IMR-90 (cell line): ENCODE measurements at regions not wholly inside any gene's neighbourhood (a gene's known extent, or its start where the extent isn't known, plus 50 kb on each side); places are given as distances from the start of the nearest gene placed in this dataset.
"Not testable (repeated sequence)": the region's sequence is repeated elsewhere in the genome, so short reads cannot be mapped to it uniquely, and the experiment has no call there.

Experiments used
- ATAC-seq: fragments of 200-7000 bp; cut with Tn5 transposase; 2 replicates; pipeline ENCODE4 v1.9.1; 2020; ENCODE audit warnings: low read depth, mild to moderate bottlenecking, moderate library complexity
- BruUV-seq: library from RNA; stranded (reverse); fragments of 400-500 nt; replicated peaks from 2 replicates; lab custom pipeline; 2021; lab: Mats Ljungman, UMichigan
- CTCF ChIA-PET: fragments of 300-600 bp; formaldehyde crosslinking; extraction: SDS; loops from one replicate; lab custom pipeline; 2021; ENCODE audit warnings: antibody characterized with exemption; lab: Yijun Ruan, JAX
- POLR2A ChIA-PET: fragments of 300-600 bp; sonication (Branson Sonifier 250); formaldehyde crosslinking; loops from one replicate; lab custom pipeline; 2022; ENCODE audit warnings: antibody characterized with exemption; ENCODE audit not compliant: unreplicated experiment; lab: Charles Lee
- DNase-seq: peaks from one replicate; pipeline ENCODE4 v3.0.0; 2013
- H2AFZ ChIP-seq: replicated peaks from 2 replicates; pipeline ENCODE3; 2013; ENCODE audit warnings: low read length, mild to moderate bottlenecking; ENCODE audit not compliant: poor library complexity
- H2AK5ac ChIP-seq: 2 replicates; pipeline ENCODE4 v1.6.1; 2013; ENCODE audit warnings: low read depth, low read length, inconsistent platforms
- H2AK9ac ChIP-seq: replicated peaks from 2 replicates; pipeline ENCODE3; 2013; ENCODE audit warnings: mild to moderate bottlenecking, low read depth, low read length, moderate library complexity; ENCODE audit not compliant: poor library complexity
- H2BK120ac ChIP-seq: 2 replicates; pipeline ENCODE4 v1.6.1; 2013; ENCODE audit warnings: low read depth, low read length, inconsistent platforms
- H2BK15ac ChIP-seq: 3 replicates; pipeline ENCODE4 v1.6.1; 2013; ENCODE audit warnings: low read depth, low read length, inconsistent platforms
- H2BK20ac ChIP-seq: 2 replicates; pipeline ENCODE4 v1.6.1; 2013; ENCODE audit warnings: low read depth, mild to moderate bottlenecking, inconsistent platforms, low read length, moderate library complexity
- H2BK5ac ChIP-seq: 2 replicates; pipeline ENCODE4 v1.6.1; 2013; ENCODE audit warnings: mild to moderate bottlenecking, low read depth, low read length, inconsistent platforms; ENCODE audit not compliant: poor library complexity, severe bottlenecking
- H3K14ac ChIP-seq: replicated peaks from 2 replicates; pipeline ENCODE4 v1.6.1; 2013; ENCODE audit warnings: low read depth, low read length, inconsistent platforms
- H3K18ac ChIP-seq: 2 replicates; pipeline ENCODE4 v1.6.1; 2013; ENCODE audit warnings: low read depth, low read length, control low read depth
- H3K23ac ChIP-seq: 2 replicates; pipeline ENCODE4 v1.6.1; 2013; ENCODE audit warnings: low read depth, low read length, inconsistent platforms
- H3K27ac ChIP-seq: 2 replicates; pipeline ENCODE4 v1.5.1; 2013; ENCODE audit warnings: mild to moderate bottlenecking, control low read depth, low read length; ENCODE audit not compliant: insufficient read depth
- H3K27me3 ChIP-seq: 2 replicates; pipeline ENCODE4 v1.6.1; 2013; ENCODE audit warnings: low read length; ENCODE audit not compliant: control insufficient read depth, insufficient read depth
- H3K36me3 ChIP-seq: 2 replicates; pipeline ENCODE4 v1.6.1; 2013; ENCODE audit warnings: low read length, mixed read lengths; ENCODE audit not compliant: control insufficient read depth, insufficient read depth
- H3K4ac ChIP-seq: 2 replicates; pipeline ENCODE4 v1.6.1; 2013; ENCODE audit warnings: low read depth, low read length, inconsistent platforms
- H3K4me1 ChIP-seq: 2 replicates; pipeline ENCODE4 v1.6.1; 2013; ENCODE audit warnings: low read length, mixed read lengths; ENCODE audit not compliant: control insufficient read depth, insufficient read depth
- H3K4me2 ChIP-seq: 2 replicates; pipeline ENCODE4 v1.6.1; 2013; ENCODE audit warnings: low read depth, mild to moderate bottlenecking, control low read depth, low read length, moderate library complexity
- H3K4me3 ChIP-seq: 2 replicates; pipeline ENCODE4 v1.5.1; 2013; ENCODE audit warnings: low read depth, mild to moderate bottlenecking, control low read depth, low read length, moderate library complexity; ENCODE audit not compliant: insufficient read depth
- H3K56ac ChIP-seq: 2 replicates; pipeline ENCODE4 v1.6.1; 2013; ENCODE audit warnings: low read length, inconsistent platforms; ENCODE audit not compliant: insufficient read depth; ENCODE audit errors: extremely low read depth
- H3K79me1 ChIP-seq, 2 experiments: 2 replicates each; pipeline ENCODE4 v1.6.1; 2013; ENCODE audit warnings: low read length in 2 of 2, inconsistent platforms in 1 of 2, low read depth in 1 of 2
- H3K9ac ChIP-seq: 2 replicates; pipeline ENCODE4 v1.6.1; 2013; ENCODE audit warnings: low read depth, low read length, control low read depth
- H3K9me1 ChIP-seq: 2 replicates; pipeline ENCODE4 v1.6.1; 2013; ENCODE audit warnings: low read length, inconsistent platforms; ENCODE audit not compliant: insufficient read depth
- H3K9me3 ChIP-seq: 2 replicates; pipeline ENCODE4 v1.6.1; 2013; ENCODE audit warnings: low read length; ENCODE audit not compliant: control insufficient read depth, insufficient read depth
- H4K20me1 ChIP-seq: 2 replicates; pipeline ENCODE4 v1.6.1; 2013; ENCODE audit warnings: low read length, inconsistent platforms; ENCODE audit not compliant: insufficient read depth
- H4K5ac ChIP-seq: 2 replicates; pipeline ENCODE4 v1.6.1; 2013; ENCODE audit warnings: mild to moderate bottlenecking, low read depth, low read length, control low read depth
- H4K8ac ChIP-seq, 2 experiments: 2 replicates each; pipeline ENCODE4 v1.6.1; 2013; ENCODE audit warnings: low read depth in 2 of 2, low read length in 2 of 2, control low read depth in 1 of 2, inconsistent platforms in 1 of 2
- H4K91ac ChIP-seq: 2 replicates; pipeline ENCODE4 v1.6.1; 2013; ENCODE audit warnings: low read depth, low read length, inconsistent platforms; ENCODE audit not compliant: insufficient read depth
- WGBS, 2 experiments: methylation state at CpG; one replicate each; pipeline versions ENCODE4 v1.1.5 to v1.1.7; 2013; ENCODE audit warnings: missing lambda C conversion rate in 2 of 2; ENCODE audit not compliant: insufficient read length in 1 of 2; ENCODE audit errors: extremely low coverage in 2 of 2; 5-methylcytosine and 5-hydroxymethylcytosine counted together
- dilution Hi-C: fragments of 300-500 bp; cut with HindIII; formaldehyde crosslinking; loops from one replicate; pipeline ENCODE4 v1.14.3; 2018; ENCODE audit warnings: low sequenced_read_pairs; ENCODE audit not compliant: unreplicated experiment
- in situ Hi-C: fragments of 300-500 bp; cut with MboI; formaldehyde crosslinking; loops from 3 replicates; pipeline ENCODE4 v1.14.3; 2019; ENCODE audit warnings: low sequenced_read_pairs, inconsistent platforms, mixed read lengths
- intact Hi-C: fragments of 100-400 bp; cut with micrococcal nuclease; formaldehyde crosslinking; loops from 2 replicates; pipeline ENCODE4 v1.10.0; 2022

- H4K8ac ChIP-seq, H2BK15ac ChIP-seq, H3K79me1 ChIP-seq, H2AK5ac ChIP-seq, H4K91ac ChIP-seq, H2BK5ac ChIP-seq, H3K14ac ChIP-seq, ATAC-seq, H4K5ac ChIP-seq, H4K20me1 ChIP-seq, POLR2A ChIA-PET, H3K9me1 ChIP-seq, DNase-seq, H2AFZ ChIP-seq, H3K4ac ChIP-seq, H3K4me3 ChIP-seq, H2AK9ac ChIP-seq, H3K23ac ChIP-seq, H3K9me3 ChIP-seq, H3K9ac ChIP-seq, H3K4me2 ChIP-seq, H2BK120ac ChIP-seq, H3K18ac ChIP-seq, in situ Hi-C loops, H3K27me3 ChIP-seq, H3K56ac ChIP-seq, H3K36me3 ChIP-seq, H3K27ac ChIP-seq, BruUV-seq: not testable (repeated sequence)
- dilution Hi-C loops = loop anchor here (25.0 kb wide), 1 partner anchor 305 kb away; no protein-coding TSS in a partner anchor
- 100% methylated on average over 2 of the region's 4 CpGs; no CpG with 5 or more reads in 1 of the 2 experiments for WGBS, 2 experiments
- intact Hi-C loops = loop anchor here (10.0 kb wide), 1 partner anchor 152 kb away; no protein-coding TSS in a partner anchor
- peaks cover 12% of the 10 kb centered on the region for H3K4me1 ChIP-seq
- peak overlapping the region; percentile 9; the same call in 1 of the 2 replicates for H2BK20ac ChIP-seq
- CTCF ChIA-PET = interaction anchor here (1.3 kb wide), 1 partner anchor 338 kb away, joined by 3 read pairs; no protein-coding TSS in a partner anchor
Observed at GRCh38 chr18:8992500-8992899, 110.0 kb upstream of the NDUFV2 start.
